GM18951 (cell line): ENCODE measurements at regions not wholly inside any gene's neighbourhood (a gene's known extent, or its start where the extent isn't known, plus 50 kb on each side); places are given as distances from the start of the nearest gene placed in this dataset.

Experiments
- POLR2A ChIP-seq: IDR thresholded peaks from 4 replicates; pipeline ENCODE4 v1.6.1; 2011; ENCODE audit warnings: mild to moderate bottlenecking; ENCODE audit not compliant: insufficient read length, insufficient read depth; ENCODE audit errors: extremely low read depth
- in situ Hi-C: fragments of 300-500 bp; cut with MboI; formaldehyde crosslinking; loops from one replicate; pipeline ENCODE4 v1.12.0; 2022; ENCODE audit warnings: low sequenced_read_pairs, mixed read lengths, inconsistent platforms; ENCODE audit not compliant: unreplicated experiment

GRCh38 chr6:139713424-139713823, 339.0 kb upstream of the CITED2 start:
- no peak for TF ChIP-seq POLR2A
- in situ Hi-C loops: no loop called here

- in situ Hi-C loops: no loop called here
- no peak for TF ChIP-seq POLR2A
Measured at GRCh38 chr6:139712830-139713229, 338.4 kb upstream of the CITED2 start.

GRCh38 chr6:139711804-139712585, 337.5 kb upstream of the CITED2 start:
- in situ Hi-C loops: no loop called here
- no peak for TF ChIP-seq POLR2A

GRCh38 chr6:139710556-139710955, 336.1 kb upstream of the CITED2 start:
- TF ChIP-seq POLR2A: no peak
- in situ Hi-C loops: no loop called here

GRCh38 chr6:139708337-139709199, 334.1 kb upstream of the CITED2 start:
- TF ChIP-seq POLR2A: no peak
- in situ Hi-C loops: no loop called here

- in situ Hi-C loops: no loop called here
- no peak for TF ChIP-seq POLR2A
Measured at GRCh38 chr6:139706912-139707311, 332.5 kb upstream of the CITED2 start.

- TF ChIP-seq POLR2A: no peak
- in situ Hi-C loops: no loop called here
Measured at GRCh38 chr6:139705284-139705683, 330.8 kb upstream of the CITED2 start.

GRCh38 chr6:139703780-139704179, 329.3 kb upstream of the CITED2 start:
- no peak for TF ChIP-seq POLR2A
- in situ Hi-C loops: no loop called here

GRCh38 chr6:139702706-139703105, 328.3 kb upstream of the CITED2 start:
- in situ Hi-C loops: no loop called here
- no peak for TF ChIP-seq POLR2A

- in situ Hi-C loops: no loop called here
- no peak for TF ChIP-seq POLR2A
Measured at GRCh38 chr6:139701695-139702094, 327.2 kb upstream of the CITED2 start.

GRCh38 chr6:139701003-139701402, 326.6 kb upstream of the CITED2 start:
- no peak for TF ChIP-seq POLR2A
- in situ Hi-C loops: no loop called here

GRCh38 chr6:139699911-139700310, 325.5 kb upstream of the CITED2 start:
- in situ Hi-C loops: no loop called here
- no peak for TF ChIP-seq POLR2A

- no peak for TF ChIP-seq POLR2A
- in situ Hi-C loops: no loop called here
Measured at GRCh38 chr6:139699335-139699734, 324.9 kb upstream of the CITED2 start.
